ACHN (cell line): ENCODE measurements at regions not wholly inside any gene's neighbourhood (a gene's known extent, or its start where the extent isn't known, plus 50 kb on each side); places are given as distances from the start of the nearest gene placed in this dataset.
"Not testable (repeated sequence)": the region's sequence is repeated elsewhere in the genome, so short reads cannot be mapped to it uniquely, and the experiment has no call there.

Experiments used
- DNase-seq: peaks from one replicate; pipeline ENCODE4 v3.0.0-alpha.2; 2015
- in situ Hi-C: cut with HindIII; loops from 2 replicates; pipeline ENCODE4 v1.10.0; 2017; ENCODE audit warnings: low sequenced_read_pairs, low pct_ligation_motif_present, low pct_unique_long_range_greater_than_20kb

GRCh38 chr13:65601855-65602254 is 1628.3 kb downstream of the PCDH9 start:
- no peak for DNase-seq
- in situ Hi-C loops, result no loop called here

- no peak for DNase-seq
- in situ Hi-C loops, result no loop called here
These were observed 1629.4 kb downstream of the PCDH9 start for GRCh38 chr13:65600702-65601101.

- DNase-seq, result peak; percentile 7
- in situ Hi-C loops, result no loop called here
These were observed 1632.0 kb downstream of the PCDH9 start for GRCh38 chr13:65597839-65598818.

GRCh38 chr13:65595916-65596315 is 1634.2 kb downstream of the PCDH9 start:
- no peak for DNase-seq
- in situ Hi-C loops, result no loop called here

GRCh38 chr13:65594298-65594781 is 1635.8 kb downstream of the PCDH9 start:
- no peak for DNase-seq

GRCh38 chr13:65593298-65593874 is 1636.8 kb downstream of the PCDH9 start:
- in situ Hi-C loops, result no loop called here
- DNase-seq, result no peak

More at GRCh38 chr13:65594298-65594781, 1635.8 kb downstream of the PCDH9 start:
- in situ Hi-C loops, result no loop called here

- no peak for DNase-seq
- in situ Hi-C loops, result no loop called here
These were observed 1637.4 kb downstream of the PCDH9 start for GRCh38 chr13:65592731-65593130.

- in situ Hi-C loops, result no loop called here
- DNase-seq, result no peak
These were observed 1644.8 kb downstream of the PCDH9 start for GRCh38 chr13:65585346-65585745.

- in situ Hi-C loops, result no loop called here
These were observed 1646.0 kb downstream of the PCDH9 start for GRCh38 chr13:65584126-65584525.

GRCh38 chr13:65582160-65582559 is 1648.0 kb downstream of the PCDH9 start:
- in situ Hi-C loops, result no loop called here

More at GRCh38 chr13:65584126-65584525, 1646.0 kb downstream of the PCDH9 start:
- no peak for DNase-seq

GRCh38 chr13:65564561-65564960 is 1665.6 kb downstream of the PCDH9 start:
- DNase-seq, in situ Hi-C loops: not testable (repeated sequence)

More at GRCh38 chr13:65582160-65582559, 1648.0 kb downstream of the PCDH9 start:
- DNase-seq, result no peak

- no peak for DNase-seq
- in situ Hi-C loops, result no loop called here
These were observed 1667.8 kb downstream of the PCDH9 start for GRCh38 chr13:65562305-65562704.

- no peak for DNase-seq
- in situ Hi-C loops, result no loop called here
These were observed 1669.2 kb downstream of the PCDH9 start for GRCh38 chr13:65560936-65561335.

GRCh38 chr13:65555962-65556361 is 1674.2 kb downstream of the PCDH9 start:
- in situ Hi-C loops, result no loop called here
- no peak for DNase-seq

GRCh38 chr13:65553096-65553727 is 1676.9 kb downstream of the PCDH9 start:
- in situ Hi-C loops, result no loop called here
- DNase-seq, result no peak

GRCh38 chr13:65551208-65551607 is 1678.9 kb downstream of the PCDH9 start:
- in situ Hi-C loops, result no loop called here
- DNase-seq, result no peak

GRCh38 chr13:65540175-65540574 is 1690.0 kb downstream of the PCDH9 start:
- in situ Hi-C loops, result no loop called here
- DNase-seq, result no peak

GRCh38 chr13:65535370-65535769 is 1694.8 kb downstream of the PCDH9 start:
- in situ Hi-C loops, result no loop called here
- DNase-seq, result no peak

- no peak for DNase-seq
- in situ Hi-C loops, result no loop called here
These were observed 1697.9 kb downstream of the PCDH9 start for GRCh38 chr13:65532231-65532630.
